Frontal cortex (tissue), 3 donors: ENCODE measurements at regions not wholly inside any gene's neighbourhood (a gene's known extent, or its start where the extent isn't known, plus 50 kb on each side); places are given as distances from the start of the nearest gene placed in this dataset.

Experiments
- DNase-seq, 2 donors: peaks; one replicate each; pipeline ENCODE4 v3.0.0; 2012; ENCODE audit warnings: low spot score in 2 of 2
- FAIRE-seq: peaks from 2 replicates; lab custom pipeline; 2012; peaks lifted over from hg19 to GRCh38; lab: Jason Lieb, UNC
- donor health status: control.
- donor health status: control.
- donor health status: control.

- DNase-seq (no peak), FAIRE-seq (no peak)
Measured at GRCh38 chr11:119479685-119480275, 56.8 kb upstream of the THY1 start.

GRCh38 chr11:119478711-119479285, 55.8 kb upstream of the THY1 start:
- FAIRE-seq (no peak), DNase-seq (no peak)

- FAIRE-seq, result no peak
- no peak for DNase-seq
Measured at GRCh38 chr11:119476666-119477331, 53.8 kb upstream of the THY1 start.

GRCh38 chr11:119476038-119476437, 53.1 kb upstream of the THY1 start:
- FAIRE-seq, result no peak
- DNase-seq, result no peak

- DNase-seq (peak; percentile 65 to 74), FAIRE-seq (no peak)
Measured at GRCh38 chr11:119474682-119475596, 52.0 kb upstream of the THY1 start.

- FAIRE-seq, result no peak
- no peak for DNase-seq
Measured at GRCh38 chr11:119473901-119474681, 51.1 kb upstream of the THY1 start.

GRCh38 chr11:119473226-119473625, 50.3 kb upstream of the THY1 start:
- FAIRE-seq (no peak), DNase-seq (no peak)

GRCh38 chr11:119472856-119473222, 49.9 kb upstream of the THY1 start:
- DNase-seq (no peak), FAIRE-seq (no peak)
